ENCODE measurements at regions not wholly inside any gene's neighbourhood (a gene's known extent, or its start where the extent isn't known, plus 50 kb on each side); places are given as distances from the start of the nearest gene placed in this dataset.

DNA sequence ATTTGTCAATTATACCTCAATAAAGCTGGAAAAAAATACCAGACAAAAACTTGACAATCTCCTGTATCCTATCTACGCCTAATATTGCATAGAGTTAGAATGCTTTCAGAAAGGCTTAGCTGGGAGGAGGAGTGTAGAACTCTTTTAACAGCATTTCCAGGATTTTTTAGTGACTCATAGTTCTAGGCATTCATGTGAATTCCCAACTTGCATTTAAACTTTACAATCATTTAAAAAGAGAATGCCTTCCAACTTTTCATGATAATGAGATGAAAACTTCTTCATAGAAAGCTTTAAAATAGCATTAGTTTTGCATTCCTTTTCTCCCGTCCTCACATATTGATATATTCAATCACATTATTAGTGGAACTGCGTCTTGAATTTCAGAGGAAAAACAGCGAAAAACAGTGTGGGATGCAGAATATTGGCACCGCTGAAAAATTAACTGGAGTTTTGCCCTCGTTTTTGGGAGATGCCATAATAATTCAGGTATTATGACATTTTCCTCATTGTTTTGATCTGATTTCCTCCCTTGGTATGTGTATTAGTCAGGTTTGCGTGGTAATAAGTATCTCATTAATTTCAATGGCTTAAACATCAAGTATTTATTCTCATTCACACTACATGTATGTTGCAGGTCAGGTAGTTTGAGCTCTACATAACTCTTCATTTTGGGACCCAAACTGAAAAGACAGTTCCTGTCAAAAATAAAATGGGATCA is 293.2 kb upstream of the FIGN start:
- H3K36me3 ChIP-seq (ENCODE audit: control insufficient read depth, insufficient read depth, low read length), result no peaks in the 10 kb centered on the region
- H3K4me1 ChIP-seq, result no peaks in the 10 kb centered on the region
- H3K4me3 ChIP-seq (ENCODE audit: low read depth, low read length), result no peak overlapping the region
- H3K9me3 ChIP-seq, result no peaks in the 10 kb centered on the region
- no peak overlapping the region for H3K27ac Mint-ChIP-seq (ENCODE audit: unreplicated experiment)
- H3K36me3 Mint-ChIP-seq (ENCODE audit: insufficient read depth, unreplicated experiment), result peaks cover 5% of the 10 kb centered on the region
- ChIA-PET CTCF (no interaction called here), POLR2A (no interaction called here)
- no peaks in the 10 kb centered on the region for H3K9me3 Mint-ChIP-seq (ENCODE audit: unreplicated experiment)
- H3K27me3 Mint-ChIP-seq (ENCODE audit: insufficient read depth, unreplicated experiment), result peaks cover 8% of the 10 kb centered on the region
- DNase-seq, result no peak
- H3K27me3 ChIP-seq (replicated peaks; ENCODE audit: control insufficient read depth, insufficient read depth, low read length), result no peaks in the 10 kb centered on the region
- intact Hi-C loops (cut with micrococcal nuclease; ENCODE audit: unreplicated experiment), result no loop called here
- H3K4me3 Mint-ChIP-seq (ENCODE audit: unreplicated experiment), result no peak overlapping the region
- BruUV-seq (replicated peaks), result no TSS peak
- H3K4me1 Mint-ChIP-seq (ENCODE audit: low read depth, unreplicated experiment), result no peaks in the 10 kb centered on the region
- TF ChIP-seq, protein P1, sequence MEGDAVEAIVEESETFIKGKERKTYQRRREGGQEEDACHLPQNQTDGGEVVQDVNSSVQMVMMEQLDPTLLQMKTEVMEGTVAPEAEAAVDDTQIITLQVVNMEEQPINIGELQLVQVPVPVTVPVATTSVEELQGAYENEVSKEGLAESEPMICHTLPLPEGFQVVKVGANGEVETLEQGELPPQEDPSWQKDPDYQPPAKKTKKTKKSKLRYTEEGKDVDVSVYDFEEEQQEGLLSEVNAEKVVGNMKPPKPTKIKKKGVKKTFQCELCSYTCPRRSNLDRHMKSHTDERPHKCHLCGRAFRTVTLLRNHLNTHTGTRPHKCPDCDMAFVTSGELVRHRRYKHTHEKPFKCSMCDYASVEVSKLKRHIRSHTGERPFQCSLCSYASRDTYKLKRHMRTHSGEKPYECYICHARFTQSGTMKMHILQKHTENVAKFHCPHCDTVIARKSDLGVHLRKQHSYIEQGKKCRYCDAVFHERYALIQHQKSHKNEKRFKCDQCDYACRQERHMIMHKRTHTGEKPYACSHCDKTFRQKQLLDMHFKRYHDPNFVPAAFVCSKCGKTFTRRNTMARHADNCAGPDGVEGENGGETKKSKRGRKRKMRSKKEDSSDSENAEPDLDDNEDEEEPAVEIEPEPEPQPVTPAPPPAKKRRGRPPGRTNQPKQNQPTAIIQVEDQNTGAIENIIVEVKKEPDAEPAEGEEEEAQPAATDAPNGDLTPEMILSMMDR (IDR thresholded peaks at IDR 0.05; ENCODE audit: insufficient read depth in 1 of 2, low read depth in 1 of 2, low read length in 1 of 2, severe bottlenecking in 1 of 2, unreplicated experiment in 1 of 2), result no peak

DNA sequence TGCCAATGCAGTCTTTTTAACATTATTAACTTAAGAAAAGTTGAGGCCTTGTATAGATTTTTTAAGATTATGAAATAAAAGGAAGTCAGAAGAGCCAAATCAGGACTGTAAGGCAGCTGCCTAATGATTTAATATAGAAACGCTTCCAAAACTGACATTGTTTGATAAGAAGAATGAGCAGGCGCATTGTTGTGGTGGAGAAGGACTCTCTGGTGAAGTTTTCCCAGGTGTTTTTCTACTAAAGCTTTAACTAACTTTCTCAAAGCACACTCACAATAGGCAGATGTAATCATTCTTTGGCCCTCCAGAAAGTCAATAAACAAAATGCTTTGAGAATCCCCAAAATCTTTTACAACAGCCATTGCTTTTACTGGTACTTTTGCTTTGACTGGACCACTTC is 288.6 kb upstream of the FIGN start:
- no peaks in the 10 kb centered on the region for H3K4me1 ChIP-seq
- no peak overlapping the region for H3K4me3 ChIP-seq (ENCODE audit: low read depth, low read length)
- Mint-ChIP-seq H3K4me3 (ENCODE audit: unreplicated experiment) (no peak overlapping the region), H3K27ac (ENCODE audit: unreplicated experiment) (no peak overlapping the region), H3K9me3 (ENCODE audit: unreplicated experiment) (no peaks in the 10 kb centered on the region), H3K27me3 (ENCODE audit: insufficient read depth, unreplicated experiment) (peaks cover 13% of the 10 kb centered on the region), H3K4me1 (ENCODE audit: low read depth, unreplicated experiment) (no peaks in the 10 kb centered on the region), H3K36me3 (ENCODE audit: insufficient read depth, unreplicated experiment) (no peaks in the 10 kb centered on the region)
- no TSS peak for BruUV-seq (replicated peaks)
- no peaks in the 10 kb centered on the region for H3K9me3 ChIP-seq
- intact Hi-C loops (cut with micrococcal nuclease; ENCODE audit: unreplicated experiment), result no loop called here
- H3K27me3 ChIP-seq (replicated peaks; ENCODE audit: control insufficient read depth, insufficient read depth, low read length), result no peaks in the 10 kb centered on the region
- no peak for DNase-seq
- TF ChIP-seq, protein P1 (IDR thresholded peaks at IDR 0.05; ENCODE audit: insufficient read depth in 1 of 2, low read depth in 1 of 2, low read length in 1 of 2, severe bottlenecking in 1 of 2, unreplicated experiment in 1 of 2), result no peak
- CTCF ChIA-PET, result no interaction called here
- POLR2A ChIA-PET, result no interaction called here
- H3K36me3 ChIP-seq (ENCODE audit: control insufficient read depth, insufficient read depth, low read length), result no peaks in the 10 kb centered on the region

DNA sequence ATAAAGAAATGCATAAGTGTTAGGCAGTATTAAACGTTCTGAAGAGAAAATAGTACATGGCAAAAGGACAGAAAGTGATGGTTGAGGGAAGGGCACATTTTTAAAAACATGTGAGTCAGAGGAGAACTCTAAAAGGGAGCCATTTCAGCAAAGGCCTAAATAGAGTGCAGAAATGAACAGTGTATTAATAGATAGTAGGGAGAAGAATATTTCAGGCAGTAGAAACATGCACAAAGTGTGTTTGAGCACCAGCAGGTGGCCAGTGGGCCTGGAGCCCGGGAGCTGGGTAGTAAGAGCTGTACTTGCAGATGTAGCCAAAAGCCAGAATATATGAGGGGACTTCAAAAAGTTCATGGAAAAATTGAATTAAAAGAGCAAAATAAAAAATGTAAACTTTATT is 288.1 kb upstream of the FIGN start:
- H3K9me3 Mint-ChIP-seq (ENCODE audit: unreplicated experiment), result no peaks in the 10 kb centered on the region
- DNase-seq, result no peak
- no peaks in the 10 kb centered on the region for H3K4me1 Mint-ChIP-seq (ENCODE audit: low read depth, unreplicated experiment)
- no TSS peak for BruUV-seq (replicated peaks)
- no peaks in the 10 kb centered on the region for H3K9me3 ChIP-seq
- POLR2A ChIA-PET, result no interaction called here
- H3K4me1 ChIP-seq, result no peaks in the 10 kb centered on the region
- TF ChIP-seq, protein P1 (IDR thresholded peaks at IDR 0.05; ENCODE audit: insufficient read depth in 1 of 2, low read depth in 1 of 2, low read length in 1 of 2, severe bottlenecking in 1 of 2, unreplicated experiment in 1 of 2), result no peak
- intact Hi-C loops (cut with micrococcal nuclease; ENCODE audit: unreplicated experiment), result no loop called here
- CTCF ChIA-PET, result no interaction called here
- H3K36me3 ChIP-seq (ENCODE audit: control insufficient read depth, insufficient read depth, low read length), result no peaks in the 10 kb centered on the region
- H3K4me3 Mint-ChIP-seq (ENCODE audit: unreplicated experiment), result no peak overlapping the region
- no peak overlapping the region for H3K27ac Mint-ChIP-seq (ENCODE audit: unreplicated experiment)
- H3K4me3 ChIP-seq (ENCODE audit: low read depth, low read length), result no peak overlapping the region
- H3K36me3 Mint-ChIP-seq (ENCODE audit: insufficient read depth, unreplicated experiment), result no peaks in the 10 kb centered on the region
- H3K27me3 Mint-ChIP-seq (ENCODE audit: insufficient read depth, unreplicated experiment), result peaks cover 13% of the 10 kb centered on the region
- no peaks in the 10 kb centered on the region for H3K27me3 ChIP-seq (replicated peaks; ENCODE audit: control insufficient read depth, insufficient read depth, low read length)

Data from Caco-2 (cell line).